ENCODE measurements at regions not wholly inside any gene's neighbourhood (a gene's known extent, or its start where the extent isn't known, plus 50 kb on each side); places are given as distances from the start of the nearest gene placed in this dataset.

DNA sequence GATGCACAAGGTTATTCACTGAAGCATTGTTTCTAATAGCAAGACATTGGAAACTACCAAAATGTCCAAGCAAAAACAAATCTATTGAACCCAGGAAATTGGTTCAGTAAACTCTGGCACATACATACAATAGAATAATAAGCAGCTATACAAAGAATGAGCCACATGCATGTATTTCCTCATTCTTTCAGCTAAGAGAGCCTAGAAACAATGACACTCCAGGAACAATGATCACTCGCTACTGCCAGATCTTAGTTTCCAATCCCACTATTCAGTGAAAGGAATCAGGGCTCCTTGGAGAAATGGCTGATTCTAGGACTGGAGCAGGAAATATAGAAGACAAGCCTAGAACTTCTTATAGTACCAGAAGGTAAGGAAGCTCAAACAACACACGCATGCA, 221.9 kb upstream of the AGAP1 start:
- DNase-seq (ENCODE audit: low spot score), result no peak
- H3K27ac ChIP-seq, result no peak overlapping the region
- no peak overlapping the region for H3K4me3 ChIP-seq
- TF ChIP-seq, protein P1, sequence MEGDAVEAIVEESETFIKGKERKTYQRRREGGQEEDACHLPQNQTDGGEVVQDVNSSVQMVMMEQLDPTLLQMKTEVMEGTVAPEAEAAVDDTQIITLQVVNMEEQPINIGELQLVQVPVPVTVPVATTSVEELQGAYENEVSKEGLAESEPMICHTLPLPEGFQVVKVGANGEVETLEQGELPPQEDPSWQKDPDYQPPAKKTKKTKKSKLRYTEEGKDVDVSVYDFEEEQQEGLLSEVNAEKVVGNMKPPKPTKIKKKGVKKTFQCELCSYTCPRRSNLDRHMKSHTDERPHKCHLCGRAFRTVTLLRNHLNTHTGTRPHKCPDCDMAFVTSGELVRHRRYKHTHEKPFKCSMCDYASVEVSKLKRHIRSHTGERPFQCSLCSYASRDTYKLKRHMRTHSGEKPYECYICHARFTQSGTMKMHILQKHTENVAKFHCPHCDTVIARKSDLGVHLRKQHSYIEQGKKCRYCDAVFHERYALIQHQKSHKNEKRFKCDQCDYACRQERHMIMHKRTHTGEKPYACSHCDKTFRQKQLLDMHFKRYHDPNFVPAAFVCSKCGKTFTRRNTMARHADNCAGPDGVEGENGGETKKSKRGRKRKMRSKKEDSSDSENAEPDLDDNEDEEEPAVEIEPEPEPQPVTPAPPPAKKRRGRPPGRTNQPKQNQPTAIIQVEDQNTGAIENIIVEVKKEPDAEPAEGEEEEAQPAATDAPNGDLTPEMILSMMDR (IDR thresholded peaks at IDR 0.05), result no peak

DNA sequence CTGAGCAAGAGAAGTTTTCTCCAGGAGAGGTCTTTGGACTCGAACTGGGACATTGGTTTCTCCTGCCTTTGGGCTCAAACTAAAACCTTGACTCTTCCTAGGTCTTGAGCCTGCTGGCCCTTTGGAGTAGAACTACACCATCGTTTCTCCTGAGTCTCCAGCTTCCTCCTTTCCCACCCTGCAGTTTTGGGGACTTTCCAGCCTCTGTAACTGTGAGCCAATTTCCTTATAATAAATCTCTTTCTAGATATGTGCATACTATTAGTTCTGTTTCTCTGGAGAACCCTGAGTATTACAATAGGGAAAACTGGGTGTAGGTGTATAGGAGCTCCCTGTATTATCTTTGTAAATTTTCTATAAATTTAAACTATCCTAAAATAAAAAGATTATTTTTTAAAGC, 219.8 kb upstream of the AGAP1 start:
- TF ChIP-seq, protein P1 (IDR thresholded peaks at IDR 0.05), result no peak
- H3K4me3 ChIP-seq, result no peak overlapping the region
- no peak for DNase-seq (ENCODE audit: low spot score)
- H3K27ac ChIP-seq, result no peak overlapping the region

DNA sequence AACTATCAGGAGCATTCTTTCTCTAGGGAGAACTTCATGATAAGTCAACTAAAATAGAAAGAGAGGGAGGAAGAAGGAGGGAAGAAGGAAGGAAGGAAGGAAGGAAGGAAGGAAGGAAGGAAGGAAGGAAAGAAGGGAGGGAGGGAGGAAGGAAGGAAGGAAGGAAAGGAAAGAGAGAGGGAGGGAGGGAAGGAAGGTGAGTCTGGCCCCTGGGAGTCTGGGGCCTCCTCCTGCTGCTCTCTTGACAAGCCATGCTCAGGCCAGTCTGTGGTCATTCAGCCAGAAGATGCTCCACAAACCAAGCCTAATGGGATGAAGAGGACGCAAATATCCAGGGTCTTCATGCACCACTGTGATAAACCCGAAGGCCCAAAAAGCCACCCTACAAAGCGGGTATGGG, 216.4 kb upstream of the AGAP1 start:
- no peak for DNase-seq (ENCODE audit: low spot score)
- no peak overlapping the region for H3K27ac ChIP-seq
- TF ChIP-seq, protein P1 (IDR thresholded peaks at IDR 0.05), result no peak
- H3K4me3 ChIP-seq, result no peak overlapping the region

- TF ChIP-seq, protein P1 (IDR thresholded peaks at IDR 0.05), result no peak
- H3K27ac ChIP-seq, result no peak overlapping the region
- no peak for DNase-seq (ENCODE audit: low spot score)
- no peak overlapping the region for H3K4me3 ChIP-seq
Observed at GRCh38 chr2:235278771-235279355, 215.0 kb upstream of the AGAP1 start.

DNA sequence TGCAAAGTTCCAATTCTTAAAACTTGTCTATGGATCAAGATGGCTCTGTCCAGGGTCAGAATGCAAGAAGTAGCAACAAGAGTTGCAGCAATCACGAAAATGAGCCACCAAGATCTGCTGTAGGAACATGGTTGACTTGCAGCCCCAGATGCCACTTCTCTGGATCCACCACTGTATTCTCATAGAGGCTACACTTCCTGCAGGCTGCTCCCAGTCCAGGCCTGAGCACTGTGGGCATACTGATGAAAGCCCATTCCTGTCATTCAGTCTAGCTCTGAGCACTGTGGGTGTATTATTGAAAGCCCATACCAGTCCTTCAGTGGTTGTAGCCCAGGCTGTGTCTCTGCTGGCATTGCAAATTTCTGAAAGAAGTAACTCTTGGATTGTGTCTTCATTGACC, 213.9 kb upstream of the AGAP1 start:
- no peak overlapping the region for H3K27ac ChIP-seq
- no peak for DNase-seq (ENCODE audit: low spot score)
- no peak overlapping the region for H3K4me3 ChIP-seq
- TF ChIP-seq, protein P1 (IDR thresholded peaks at IDR 0.05), result no peak

DNA sequence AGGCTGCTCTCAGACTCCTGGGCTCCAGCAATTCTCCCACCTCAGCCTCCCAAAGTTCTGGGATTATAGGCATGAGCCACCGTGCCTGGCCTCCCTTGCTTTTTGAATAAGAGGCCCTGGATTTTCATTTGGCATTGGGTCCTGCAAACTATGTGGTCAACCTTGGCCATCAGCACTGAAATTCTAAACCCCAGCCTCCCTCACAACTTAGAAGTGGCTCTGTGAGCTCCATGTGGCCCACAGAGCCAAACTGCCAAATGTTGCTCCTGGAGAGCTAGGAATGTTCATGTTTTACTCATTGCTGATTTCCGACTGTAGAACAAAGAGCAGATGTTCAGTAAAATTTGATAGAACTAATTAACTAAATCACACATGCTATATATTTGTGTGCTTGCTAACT, 210.6 kb upstream of the AGAP1 start:
- Histone ChIP-seq H3K27ac (no peak overlapping the region), H3K4me3 (no peak overlapping the region)
- no peak for DNase-seq (ENCODE audit: low spot score)
- TF ChIP-seq, protein P1 (IDR thresholded peaks at IDR 0.05), result no peak

DNA sequence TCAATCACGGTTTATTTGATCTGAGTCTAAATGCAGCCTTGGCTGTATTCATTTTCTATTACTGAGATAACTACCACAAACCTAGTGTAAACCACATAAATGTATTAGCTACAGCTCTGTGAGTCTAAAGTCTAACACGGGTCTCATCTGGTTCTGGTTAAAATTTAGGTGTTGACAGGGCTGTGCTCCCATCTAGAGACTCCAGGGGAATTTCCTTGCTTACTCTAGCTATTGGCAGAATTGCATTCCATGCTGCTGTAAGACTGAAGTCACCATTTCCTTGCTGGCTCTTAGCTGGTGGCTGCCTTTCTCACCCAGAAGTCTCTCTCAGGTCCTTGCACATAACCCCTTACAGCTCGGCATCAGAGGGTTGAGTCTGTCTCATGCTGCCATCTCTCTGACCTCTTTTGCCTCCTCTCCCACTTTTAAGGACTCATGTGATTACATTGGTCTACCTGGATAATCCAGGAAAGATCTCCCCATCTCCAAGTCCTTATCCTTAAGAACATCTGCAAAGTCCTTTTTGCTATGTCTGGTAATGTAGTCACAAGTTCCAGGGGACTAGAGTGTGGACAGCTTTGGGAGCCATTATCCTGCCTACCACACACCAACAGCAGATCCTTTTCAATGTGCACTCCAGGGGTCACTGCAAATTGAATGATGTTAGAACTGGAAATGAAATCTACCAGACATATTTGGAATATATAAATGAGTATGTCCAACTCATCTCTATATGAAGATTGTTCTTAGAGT, 207.0 kb upstream of the AGAP1 start:
- no peak overlapping the region for H3K27ac ChIP-seq
- DNase-seq (ENCODE audit: low spot score), result no peak
- H3K4me3 ChIP-seq, result no peak overlapping the region
- TF ChIP-seq, protein P1 (IDR thresholded peaks at IDR 0.05), result no peak

Data from coronary artery (tissue), 2 donors.